T-helper 2 cell treated with Interferon-gamma antibody and Interleukin-4, amounts not matched to agents 100 ng/mL and 5 ng/mL, for 36 hours (primary cell): ENCODE measurements at regions not wholly inside any gene's neighbourhood (a gene's known extent, or its start where the extent isn't known, plus 50 kb on each side); places are given as distances from the start of the nearest gene placed in this dataset.
"Not testable (repeated sequence)": the region's sequence is repeated elsewhere in the genome, so short reads cannot be mapped to it uniquely, and the experiment has no call there.

Experiments used
- intact Hi-C: fragments of 100-400 bp; cut with micrococcal nuclease; formaldehyde crosslinking; loops from one replicate; pipeline ENCODE4 v1.15.1; 2023

GRCh38 chr18:37853706-37854105 lies 288.1 kb upstream of the CELF4 start:
- intact Hi-C loops: no loop called here

GRCh38 chr18:37852464-37852863 lies 286.9 kb upstream of the CELF4 start:
- intact Hi-C loops: no loop called here

DNA sequence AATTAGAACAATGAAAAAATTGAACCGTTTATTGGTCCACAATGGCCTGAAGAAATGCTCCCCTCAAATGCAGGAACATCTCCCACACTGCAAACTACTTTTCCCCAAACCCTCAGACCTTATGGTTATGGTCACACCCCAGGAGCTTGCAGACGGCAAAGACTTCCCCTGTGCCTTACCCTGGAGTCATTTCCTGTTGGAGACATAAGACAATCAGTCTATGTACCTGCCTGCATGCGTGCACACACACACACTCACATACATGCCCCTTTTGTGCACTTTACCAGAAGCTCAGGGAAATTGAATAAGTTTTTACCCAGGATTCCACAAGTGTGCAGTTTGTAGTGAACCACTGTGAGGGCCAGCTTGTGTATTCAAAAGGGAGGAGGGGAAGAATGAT lies 281.9 kb upstream of the CELF4 start:
- intact Hi-C loops: no loop called here

- intact Hi-C loops: no loop called here
Observed at GRCh38 chr18:37846996-37847395, 281.4 kb upstream of the CELF4 start.

- intact Hi-C loops: no loop called here
Observed at GRCh38 chr18:37845498-37845897, 279.9 kb upstream of the CELF4 start.

DNA sequence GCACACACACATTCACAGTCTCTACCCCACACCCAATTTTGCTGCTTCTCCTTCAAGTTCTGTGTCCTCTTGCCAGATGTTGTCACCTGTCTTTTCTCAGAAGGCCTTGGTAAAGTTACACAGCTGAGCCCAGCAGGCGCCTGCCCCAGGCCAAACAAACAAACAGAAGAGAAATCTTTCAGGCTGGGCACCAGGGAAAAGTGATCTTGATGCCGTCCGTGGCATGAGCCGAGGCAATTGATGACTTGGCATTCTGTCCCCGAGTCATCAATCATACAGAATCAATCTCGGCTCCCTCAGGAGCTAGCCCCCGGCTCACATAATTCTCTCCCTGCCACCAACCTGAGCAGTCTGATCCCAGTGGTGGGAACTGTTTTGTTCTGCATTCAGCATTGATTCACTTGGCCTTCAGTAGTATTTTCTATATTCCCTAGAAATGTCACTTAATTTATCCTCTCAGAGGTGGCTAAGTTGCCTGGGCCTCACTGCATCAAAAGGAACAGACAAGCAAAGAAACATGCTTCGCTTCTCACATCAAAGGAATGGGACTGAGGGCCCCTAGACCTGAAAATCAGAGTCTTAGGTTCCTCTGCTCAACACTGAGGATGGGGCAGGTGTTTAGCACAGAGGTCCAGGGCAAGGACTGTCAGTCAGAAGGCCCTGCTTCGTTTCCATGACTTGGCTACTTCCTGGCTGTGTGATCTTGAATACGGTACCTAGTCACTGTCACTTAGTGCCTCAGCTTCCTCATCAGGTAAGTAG lies 278.8 kb upstream of the CELF4 start:
- intact Hi-C loops: no loop called here

- intact Hi-C loops: no loop called here
Observed at GRCh38 chr18:37838083-37838482, 272.5 kb upstream of the CELF4 start.

DNA sequence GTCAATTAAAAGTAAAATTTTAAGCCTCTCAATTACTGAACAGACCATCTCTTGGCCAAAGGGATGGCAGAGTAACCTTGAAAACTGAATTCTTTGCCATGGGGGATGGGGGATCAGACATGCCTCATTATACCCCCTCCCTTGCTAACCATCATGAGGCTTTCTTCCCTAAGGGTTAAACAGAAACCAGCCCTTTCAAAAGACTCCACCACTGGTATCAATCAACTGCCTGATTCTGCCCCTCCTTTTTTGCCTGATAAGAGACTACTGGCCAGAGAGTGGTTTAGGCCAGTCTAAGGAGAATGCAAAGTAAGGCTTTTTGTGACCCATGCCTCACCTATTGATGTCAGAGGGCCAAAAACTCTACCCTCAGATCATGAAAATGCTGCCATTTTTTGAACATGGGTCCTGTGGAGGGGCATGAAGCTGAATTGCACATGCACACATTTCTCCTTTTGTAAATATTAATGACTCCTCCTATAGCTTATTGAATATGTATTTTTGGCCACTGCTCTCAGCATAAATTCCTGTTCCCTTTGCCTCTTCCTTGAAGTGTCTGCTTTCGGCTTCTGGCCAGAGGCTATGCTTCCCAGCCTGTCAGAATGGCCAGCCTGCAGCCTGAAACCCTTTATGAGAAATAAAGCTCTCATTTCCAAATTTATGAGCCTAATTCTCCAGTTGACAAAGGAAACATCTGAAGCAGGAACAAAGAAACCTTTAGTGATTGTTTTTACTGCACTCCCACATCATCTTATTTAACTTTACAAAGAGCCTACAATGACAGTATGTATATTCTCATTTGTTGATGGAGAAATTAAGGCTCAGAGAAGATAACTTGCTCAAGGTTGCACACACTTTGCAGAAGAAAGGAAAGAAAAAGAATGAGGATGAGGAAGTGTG lies 270.7 kb upstream of the CELF4 start:
- intact Hi-C loops: no loop called here

DNA sequence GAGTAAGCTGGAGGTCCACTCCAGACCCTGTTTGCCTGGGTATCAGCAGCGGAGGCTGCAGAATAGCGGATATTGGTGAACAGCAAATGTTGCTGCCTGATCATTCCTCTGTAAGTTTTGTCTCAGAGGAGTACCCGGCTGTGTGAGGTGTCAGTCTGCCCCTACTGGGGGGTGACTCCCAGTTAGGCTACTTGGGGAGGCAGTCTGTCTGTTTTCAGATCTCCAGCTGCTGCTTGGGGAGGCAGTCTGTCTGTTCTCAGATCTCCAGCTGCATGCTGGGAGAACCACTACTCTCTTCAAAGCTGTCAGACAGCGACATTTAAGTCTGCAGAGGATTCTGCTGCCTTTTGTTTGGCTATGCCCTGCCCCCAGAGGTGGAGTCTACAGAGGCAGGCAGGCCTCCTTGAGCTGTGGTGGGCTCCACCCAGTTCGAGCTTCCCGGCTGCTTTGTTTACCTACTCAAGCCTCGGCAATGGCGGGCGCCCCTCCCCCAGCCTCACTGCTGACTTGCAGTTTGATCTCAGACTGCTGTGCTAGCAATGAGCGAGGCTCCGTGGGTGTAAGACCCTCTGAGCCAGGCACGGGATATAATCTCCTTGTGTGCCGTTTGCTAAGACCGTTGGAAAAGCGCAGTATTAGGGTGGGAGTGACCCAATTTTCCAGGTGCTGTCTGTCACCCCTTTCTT lies 266.6 kb upstream of the CELF4 start:
- intact Hi-C loops: not testable (repeated sequence)

DNA sequence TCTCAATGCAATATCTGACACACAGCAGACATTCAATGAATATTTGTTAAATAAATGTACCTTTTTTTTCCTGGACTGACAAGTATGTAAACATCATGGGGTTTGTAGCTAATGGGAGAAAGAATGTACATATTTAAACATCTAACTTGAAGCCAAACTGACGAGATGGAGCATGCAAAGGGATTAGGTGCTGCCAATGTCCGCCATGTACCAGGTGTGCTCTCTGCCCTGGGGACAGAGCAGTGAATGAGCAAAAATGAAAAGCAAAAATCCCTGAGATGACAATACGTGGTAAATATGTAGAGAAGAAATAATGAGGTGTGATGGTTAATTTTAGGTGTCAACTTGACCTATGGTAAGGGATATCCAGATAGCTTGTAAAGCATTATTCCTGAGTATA lies 247.4 kb upstream of the CELF4 start:
- intact Hi-C loops: no loop called here

DNA sequence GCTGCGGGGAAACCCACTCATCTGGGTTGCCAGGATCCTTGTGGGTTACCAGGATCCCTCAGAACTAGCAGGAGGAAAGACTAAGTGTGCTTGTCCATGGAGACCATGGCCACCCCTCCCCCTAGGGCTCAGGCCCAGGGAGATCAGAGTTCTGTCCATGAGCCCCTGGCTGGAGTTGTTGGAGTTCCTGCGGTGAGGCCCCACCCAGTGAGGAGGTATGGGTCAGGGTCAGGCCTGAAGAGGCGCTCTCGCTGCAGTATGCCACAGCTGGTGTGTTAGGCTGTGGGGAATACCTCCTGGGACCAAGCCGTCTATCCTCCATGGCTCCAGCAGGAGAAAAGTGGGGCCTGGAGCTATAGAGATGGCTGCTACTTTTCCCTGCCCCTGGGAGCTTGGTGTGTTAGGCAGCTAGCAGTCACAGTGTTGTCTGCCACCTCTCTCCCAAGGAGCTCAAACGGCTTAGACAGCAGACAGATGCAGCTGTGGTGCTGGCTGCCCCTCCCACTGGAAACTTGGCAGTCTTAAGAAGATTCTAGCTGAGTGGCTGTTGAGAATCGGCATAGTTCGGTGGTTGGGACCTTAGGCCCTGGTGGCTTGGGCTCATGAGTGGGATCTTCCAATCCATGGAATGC lies 240.3 kb upstream of the CELF4 start:
- intact Hi-C loops: no loop called here

DNA sequence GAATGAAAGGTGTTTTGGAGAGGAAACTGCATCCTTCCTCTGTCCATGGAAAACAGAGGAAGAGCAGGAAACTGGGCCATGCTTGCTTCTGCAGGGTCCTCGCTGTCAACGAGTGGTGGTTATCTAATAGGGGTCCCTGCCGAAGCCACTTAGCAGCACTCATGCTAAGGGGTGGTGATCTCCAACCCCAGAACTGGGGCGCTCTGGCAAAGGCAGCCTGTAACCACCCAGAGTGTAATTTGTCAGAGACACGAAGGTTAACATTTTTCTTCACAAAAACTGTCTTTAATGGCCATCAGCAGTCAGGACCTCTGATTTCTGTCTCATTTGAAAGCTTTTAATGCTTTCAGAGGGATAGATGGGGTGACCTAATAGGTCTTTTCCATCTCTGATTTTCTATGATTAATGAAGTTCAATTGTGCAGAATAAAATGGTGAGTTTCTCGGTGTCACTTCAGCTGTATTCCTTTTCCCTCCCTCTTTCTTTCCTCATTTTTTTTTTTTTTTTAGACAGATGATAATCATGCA lies 231.3 kb upstream of the CELF4 start:
- intact Hi-C loops: no loop called here

DNA sequence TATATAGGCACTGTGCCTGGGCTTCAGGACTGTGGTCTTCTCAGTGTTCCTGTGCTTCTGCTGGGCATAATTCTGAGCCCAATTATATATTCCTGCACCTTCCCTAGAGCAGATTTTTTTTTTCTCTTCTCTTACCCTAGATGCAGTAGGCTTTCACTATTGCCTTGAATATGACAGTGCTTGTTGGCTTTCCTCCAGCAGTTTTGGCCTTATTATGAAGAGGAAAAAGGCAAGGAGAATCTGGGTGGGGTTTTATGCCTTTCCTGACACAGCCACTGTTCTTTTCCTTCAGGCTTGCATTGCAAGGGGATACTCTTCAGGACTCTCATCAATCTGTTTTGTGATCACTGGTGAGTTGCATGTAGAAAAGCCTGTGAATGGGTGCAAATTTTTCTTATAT lies 221.9 kb upstream of the CELF4 start:
- intact Hi-C loops: no loop called here

- intact Hi-C loops: no loop called here
Observed at GRCh38 chr18:37783771-37784170, 218.2 kb upstream of the CELF4 start.

DNA sequence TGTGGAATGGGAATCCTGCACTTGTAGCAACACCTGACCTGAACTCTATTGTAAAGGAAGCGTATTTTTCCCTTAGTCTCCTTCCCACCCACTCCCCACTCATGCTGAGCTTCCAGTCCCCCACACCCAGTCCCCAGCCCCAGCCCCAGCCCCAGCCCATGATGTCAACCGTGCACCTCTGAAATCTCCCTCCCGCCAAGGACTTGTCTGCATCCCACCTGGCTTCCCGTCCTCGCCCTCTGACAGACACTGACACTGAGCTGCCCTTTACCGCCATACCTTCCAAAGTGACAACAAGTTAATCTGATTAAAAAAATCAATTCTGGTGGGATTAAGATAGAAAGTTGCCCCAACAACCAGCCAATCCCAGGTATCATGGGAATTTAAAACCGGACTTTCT lies 213.6 kb upstream of the CELF4 start:
- intact Hi-C loops: no loop called here

- intact Hi-C loops: no loop called here
Observed at GRCh38 chr18:37778417-37779165, 213.0 kb upstream of the CELF4 start.

- intact Hi-C loops: no loop called here
Observed at GRCh38 chr18:37769826-37770225, 204.2 kb upstream of the CELF4 start.

- intact Hi-C loops: no loop called here
Observed at GRCh38 chr18:37764541-37765288, 199.1 kb upstream of the CELF4 start.

DNA sequence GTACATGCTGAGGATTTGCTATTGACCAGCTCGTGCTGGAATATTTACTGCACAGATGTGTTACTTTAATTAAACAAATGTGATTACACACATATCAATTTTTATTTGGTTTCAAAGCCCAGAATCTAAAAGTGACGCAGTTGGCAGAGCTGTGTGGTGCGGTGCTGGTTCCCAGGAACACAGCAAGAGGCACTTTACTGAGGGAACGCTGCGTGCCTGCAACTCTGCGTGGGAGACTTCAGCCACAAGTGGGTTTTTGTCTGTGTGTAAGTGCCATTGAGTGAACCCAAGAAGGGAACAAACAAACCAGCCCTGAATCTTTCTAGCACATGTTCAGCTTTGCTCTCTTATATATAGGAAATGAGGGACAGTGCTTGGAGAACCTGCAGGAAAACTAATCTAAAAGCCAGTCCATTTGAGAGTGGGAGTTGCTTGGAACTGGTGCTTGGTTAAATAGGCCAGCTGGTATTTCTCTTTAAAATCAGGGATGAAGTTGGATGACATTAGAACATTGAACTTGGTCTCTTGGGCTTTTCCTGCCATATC lies 196.6 kb upstream of the CELF4 start:
- intact Hi-C loops: no loop called here

DNA sequence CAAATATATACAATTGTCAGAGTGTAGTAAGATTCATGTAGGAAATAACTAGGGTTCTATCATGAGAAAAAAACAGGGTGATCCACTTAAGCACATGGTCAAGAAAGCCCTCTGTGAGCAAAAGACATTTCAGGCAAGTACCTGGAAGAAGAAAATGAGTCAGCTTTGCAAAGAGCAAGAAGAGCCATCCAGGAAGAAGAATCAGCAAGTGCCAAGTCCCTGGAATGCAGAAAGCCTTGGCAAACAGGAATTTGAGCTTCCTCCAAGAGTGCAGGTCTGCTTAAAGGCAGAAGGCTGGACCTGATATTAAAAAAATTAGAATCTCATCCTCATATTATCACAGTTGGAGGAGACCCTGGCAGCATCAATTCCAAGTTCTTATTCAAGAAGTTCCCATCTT lies 188.5 kb upstream of the CELF4 start:
- intact Hi-C loops: no loop called here
